ENCODE measurements at regions not wholly inside any gene's neighbourhood (a gene's known extent, or its start where the extent isn't known, plus 50 kb on each side); places are given as distances from the start of the nearest gene placed in this dataset.

- H3K4me1 Mint-ChIP-seq, result no peaks in the 10 kb centered on the region
- peaks cover 19% of the 10 kb centered on the region for H3K27me3 Mint-ChIP-seq
- H3K36me3 Mint-ChIP-seq (ENCODE audit: low read depth), result no peaks in the 10 kb centered on the region
- no peak for ATAC-seq (replicated peaks)
- no peak overlapping the region for H3K4me3 Mint-ChIP-seq
- no peak overlapping the region for H3K27ac Mint-ChIP-seq
- H3K9me3 Mint-ChIP-seq, result peaks cover 5% of the 10 kb centered on the region
These were observed 51.7 kb upstream of the NFIB start for GRCh38 chr9:14365670-14366069.
